Right cardiac atrium (tissue), 5 donors: ENCODE measurements at regions not wholly inside any gene's neighbourhood (a gene's known extent, or its start where the extent isn't known, plus 50 kb on each side); places are given as distances from the start of the nearest gene placed in this dataset.

ENCODE experiments used
- ATAC-seq, 2 donors: fragments of 200-7000 bp; cut with Tn5 transposase; one replicate each; pipeline versions ENCODE4 v1.8.0 to v1.9.1; 2020; ENCODE audit warnings: moderate library complexity in 2 of 2, mild to moderate bottlenecking in 1 of 2
- DNase-seq, 3 donors: peaks; one replicate each; pipeline ENCODE4 v3.0.0-alpha.2; 2020
- H3K27ac ChIP-seq: one replicate; pipeline ENCODE4 v1.5.1; 2013; ENCODE audit warnings: mild to moderate bottlenecking, low read length, control low read depth, moderate library complexity
- H3K27me3 ChIP-seq: one replicate; pipeline ENCODE4 v1.6.1; 2013; ENCODE audit not compliant: control insufficient read depth, insufficient read depth
- H3K4me1 ChIP-seq: one replicate; pipeline ENCODE4 v1.6.1; 2013; ENCODE audit warnings: low read length; ENCODE audit not compliant: control insufficient read depth, insufficient read depth
- H3K4me3 ChIP-seq: one replicate; pipeline ENCODE4 v1.5.1; 2013; ENCODE audit warnings: low read length, control low read depth
- H3K9me3 ChIP-seq: one replicate; pipeline ENCODE4 v1.6.1; 2013; ENCODE audit warnings: low read length; ENCODE audit not compliant: control insufficient read depth
- WGBS: extraction: QIAGEN DNeasy Blood & Tissue Kit; methylation state at CpG from one replicate; pipeline ENCODE4 v1.1.7; 2013; 5-methylcytosine and 5-hydroxymethylcytosine counted together
- intact Hi-C, 4 donors: fragments of 100-400 bp; cut with DNase I; formaldehyde crosslinking; loops; one replicate each; pipeline versions ENCODE4 v1.11.0 to v1.14.0; 2022 to 2023
- donor health status: healthy with polysubstance abuse.
- donor health status: DM: no; HTN: yes; CAD: no.
- donor health status: DM: no; HTN: no; CAD: no.
- donor health status: DM: no; HTN: yes; CAD: no; lungs with severe emphysema.
- donor health status: DM: yes; HTN: yes; CAD: no.

DNA sequence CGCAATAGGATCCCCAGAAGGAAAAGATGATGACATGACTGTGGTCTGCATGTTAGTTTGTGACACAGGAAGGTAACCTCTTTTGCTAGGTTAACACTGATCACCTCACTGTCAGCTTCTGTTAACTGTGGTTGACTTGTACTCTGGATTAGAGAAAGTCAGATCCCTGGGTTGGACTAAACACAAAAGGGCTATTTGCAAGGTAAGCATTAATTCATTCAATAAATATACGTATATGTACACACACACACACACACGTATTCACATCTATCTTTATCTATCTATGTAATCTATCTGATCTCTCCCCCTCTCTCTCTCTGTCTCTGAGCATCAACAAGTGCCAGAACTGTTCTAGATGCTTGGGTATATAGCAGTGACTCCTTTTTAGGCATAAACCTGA, 136.1 kb upstream of the SNX19 start:
- intact Hi-C loops, result no loop called here
- no peak for DNase-seq
- Histone ChIP-seq H3K27ac (no peak overlapping the region), H3K4me1 (no peaks in the 10 kb centered on the region), H3K9me3 (no peaks in the 10 kb centered on the region), H3K4me3 (no peak overlapping the region), H3K27me3 (no peaks in the 10 kb centered on the region)
- 80% methylated on average over 3 of the region's 3 CpGs for WGBS
- no peak for ATAC-seq

DNA sequence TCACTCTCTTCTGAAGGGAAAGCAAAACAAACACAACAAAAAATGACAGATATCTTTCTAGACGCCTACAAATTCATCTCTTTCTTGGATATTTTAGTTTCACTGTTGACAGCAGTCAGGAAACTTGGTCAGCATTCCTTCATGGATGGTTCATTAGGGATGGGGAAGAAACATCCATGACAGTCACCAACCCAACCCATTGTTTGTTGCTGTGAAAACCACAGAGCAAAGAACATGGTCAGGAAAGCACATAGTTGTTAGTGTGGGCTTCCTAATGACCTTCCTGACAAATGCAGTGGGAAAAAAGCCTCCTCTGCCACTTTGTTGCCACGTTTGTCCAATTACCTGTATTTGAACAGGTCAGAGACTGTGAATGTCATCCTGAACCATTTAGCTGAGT, 139.8 kb upstream of the SNX19 start:
- ATAC-seq, result no peak
- Histone ChIP-seq H3K4me1 (no peaks in the 10 kb centered on the region), H3K9me3 (no peaks in the 10 kb centered on the region), H3K27me3 (no peaks in the 10 kb centered on the region), H3K27ac (no peak overlapping the region), H3K4me3 (no peak overlapping the region)
- intact Hi-C loops, result no loop called here
- no peak for DNase-seq
- WGBS, result 60% methylated on average over 2 of the region's 2 CpGs

DNA sequence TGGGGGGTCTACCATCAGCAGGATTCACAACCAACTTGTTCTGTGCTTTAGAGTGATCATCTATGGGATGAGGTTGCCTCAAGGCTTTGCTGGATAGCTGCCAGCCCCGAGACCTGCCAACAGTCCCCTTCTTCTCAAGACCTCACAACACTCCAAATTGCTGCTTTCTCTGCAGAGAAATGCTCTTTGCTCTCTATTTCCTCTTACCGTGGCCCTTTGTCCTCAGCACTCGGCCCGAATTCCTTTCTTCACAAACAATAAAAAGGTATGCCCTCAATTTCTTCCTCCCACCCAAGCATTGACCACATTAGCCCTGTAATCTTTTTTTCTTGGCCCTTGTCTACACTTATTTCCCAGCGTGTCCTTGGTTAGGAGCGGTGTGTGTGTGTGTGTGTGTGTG, 147.4 kb upstream of the SNX19 start:
- Histone ChIP-seq H3K4me3 (no peak overlapping the region), H3K27me3 (no peaks in the 10 kb centered on the region), H3K4me1 (no peaks in the 10 kb centered on the region), H3K9me3 (no peaks in the 10 kb centered on the region), H3K27ac (no peak overlapping the region)
- no peak for ATAC-seq
- no peak for DNase-seq
- 63% methylated on average over 6 of the region's 6 CpGs for whole genome bisulfite sequencing
- intact Hi-C loops, result loop anchor here (5.0 to 10.0 kb wide), 7 partner anchors 141 to 611 kb away; no protein-coding TSS in a partner anchor

DNA sequence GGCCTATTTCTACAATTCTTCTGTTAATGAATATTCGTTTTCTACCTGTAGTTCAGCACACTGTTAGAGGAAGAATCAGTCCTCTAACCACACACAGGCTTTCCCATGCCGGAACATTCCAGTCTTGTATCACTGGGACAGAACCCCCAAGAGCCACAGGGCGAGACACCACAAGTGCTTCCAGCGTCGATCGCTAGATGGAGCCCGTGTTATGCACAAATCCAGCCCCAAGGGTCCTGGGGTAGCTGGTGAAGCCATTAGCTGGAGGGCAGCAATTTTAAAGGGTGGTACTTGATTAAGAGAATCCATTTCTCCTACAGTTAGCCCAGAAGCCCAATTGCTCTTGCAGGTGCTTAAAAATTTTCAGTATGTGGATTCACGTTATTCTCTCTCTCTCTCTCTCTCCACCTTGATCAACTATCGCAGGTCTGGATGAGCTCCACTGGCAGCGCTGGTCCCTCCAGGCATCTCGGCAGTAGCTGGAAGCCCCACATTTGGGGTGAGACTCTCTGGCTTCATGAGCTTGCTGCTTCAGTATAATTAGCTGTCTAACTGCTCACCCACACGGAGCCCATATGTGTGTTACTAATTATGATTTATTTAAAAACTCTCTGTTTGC, 148.2 kb upstream of the SNX19 start:
- Histone ChIP-seq H3K4me3 (no peak overlapping the region), H3K27ac (no peak overlapping the region), H3K9me3 (no peaks in the 10 kb centered on the region), H3K4me1 (no peaks in the 10 kb centered on the region), H3K27me3 (no peaks in the 10 kb centered on the region)
- 24% methylated on average over 12 of the region's 12 CpGs for WGBS
- DNase-seq, result peak; percentile 35 to 72 (median 67)
- intact Hi-C loops, result loop anchor here (5.0 to 10.0 kb wide), 7 partner anchors 140 to 610 kb away; no protein-coding TSS in a partner anchor
- peak; percentile 42 to 50 for ATAC-seq

DNA sequence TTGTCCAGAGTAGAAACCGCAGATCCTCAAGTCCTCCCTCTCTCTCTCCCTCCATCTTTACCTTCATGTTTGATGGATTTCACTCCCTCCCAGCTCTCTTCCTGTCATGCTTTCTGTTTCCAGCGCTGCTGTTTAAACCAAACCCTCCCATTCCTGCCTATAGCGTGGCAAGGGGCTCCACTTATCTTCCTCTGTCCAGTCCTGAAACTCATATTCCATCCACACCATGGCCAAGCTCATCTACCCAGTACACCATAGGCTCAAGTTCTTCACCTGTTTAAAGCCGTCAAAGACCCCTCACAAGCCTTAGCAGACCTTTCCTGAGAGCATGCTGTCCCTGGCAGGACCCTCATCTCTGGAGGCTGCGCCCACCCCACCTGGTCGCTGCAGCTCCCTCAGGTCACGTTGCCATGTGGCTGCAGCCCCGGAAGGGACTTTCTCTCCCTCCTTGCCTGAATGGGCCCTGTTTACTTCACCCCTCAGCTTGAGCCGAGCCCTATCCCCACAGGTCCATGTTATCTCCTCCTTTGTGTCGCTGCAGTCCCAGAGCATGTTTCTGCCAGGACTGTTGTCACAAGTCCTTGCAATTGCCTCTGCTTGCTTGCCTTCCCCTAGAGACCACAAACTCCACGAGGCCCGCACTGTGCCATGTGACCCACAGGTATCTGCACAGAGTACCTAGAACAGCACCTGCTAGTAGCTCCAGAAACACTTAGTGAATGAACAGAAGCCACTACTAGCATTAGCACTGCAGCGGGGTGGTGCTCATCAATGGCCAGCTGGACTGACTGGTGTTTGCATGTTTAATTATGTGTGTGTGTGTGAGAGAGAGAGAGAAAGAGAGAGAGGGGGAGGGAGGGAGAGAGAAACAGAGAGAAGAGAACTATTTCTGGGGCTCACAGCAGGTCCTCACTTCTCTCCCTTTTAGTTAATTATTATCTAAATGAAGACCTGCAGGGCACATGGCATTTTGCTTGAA, 149.4 kb upstream of the SNX19 start:
- no peak overlapping the region for H3K4me3 ChIP-seq
- no peaks in the 10 kb centered on the region for H3K4me1 ChIP-seq
- intact Hi-C loops, result loop anchor here in 3 of 4 donors (10.0 kb wide), 4 partner anchors 139 to 609 kb away; no protein-coding TSS in a partner anchor
- 62% methylated on average over 13 of the region's 13 CpGs for WGBS
- no peak for ATAC-seq
- H3K9me3 ChIP-seq, result no peaks in the 10 kb centered on the region
- no peak overlapping the region for H3K27ac ChIP-seq
- DNase-seq, result no peak
- H3K27me3 ChIP-seq, result no peaks in the 10 kb centered on the region

DNA sequence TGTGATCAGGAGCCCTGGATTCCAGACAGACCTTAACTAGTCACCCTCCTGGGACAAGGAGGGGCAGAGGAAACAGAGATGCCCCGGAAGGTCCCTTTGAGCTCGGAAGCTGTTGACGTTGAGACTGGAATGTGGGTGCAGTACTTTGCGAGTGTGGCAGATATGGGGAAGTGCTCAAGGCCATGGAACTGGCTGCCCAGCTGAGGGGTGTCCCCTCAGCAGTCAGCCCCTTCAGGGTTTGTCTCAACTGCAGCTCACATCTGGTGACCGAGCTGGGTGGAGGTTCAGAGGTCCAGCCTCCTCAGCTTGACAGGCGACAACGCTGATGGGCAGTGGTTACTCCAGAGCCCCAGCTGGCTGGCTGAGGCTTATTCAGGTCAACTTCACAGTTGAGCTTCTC, 150.3 kb upstream of the SNX19 start:
- intact Hi-C loops, result loop anchor here in 3 of 4 donors (10.0 kb wide), 4 partner anchors 138 to 608 kb away; no protein-coding TSS in a partner anchor
- ATAC-seq, result no peak
- Histone ChIP-seq H3K9me3 (no peaks in the 10 kb centered on the region), H3K27me3 (no peaks in the 10 kb centered on the region), H3K4me1 (no peaks in the 10 kb centered on the region), H3K4me3 (no peak overlapping the region), H3K27ac (no peak overlapping the region)
- DNase-seq, result no peak
- WGBS, result 73% methylated on average over 7 of the region's 7 CpGs

DNA sequence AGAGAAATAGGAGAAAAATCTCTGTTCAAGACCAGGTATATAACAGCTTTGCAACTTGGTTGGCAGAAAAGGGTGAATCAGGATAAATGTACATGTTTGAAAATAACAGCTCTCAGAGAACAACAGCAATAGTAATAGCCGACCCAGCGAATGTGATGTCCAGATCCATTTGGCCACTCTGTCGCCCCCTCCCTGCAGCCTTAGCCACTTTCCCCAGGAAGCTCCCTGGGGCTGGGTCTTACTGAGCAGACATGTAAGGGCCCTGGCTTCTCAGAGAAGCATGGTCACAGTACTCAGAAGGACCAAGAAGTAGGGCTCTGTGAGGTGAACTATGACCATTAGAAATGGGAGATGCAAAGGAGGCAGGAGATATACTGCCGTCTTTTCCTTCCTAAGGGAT, 154.1 kb upstream of the SNX19 start:
- Histone ChIP-seq H3K27me3 (no peaks in the 10 kb centered on the region), H3K4me1 (no peaks in the 10 kb centered on the region), H3K4me3 (no peak overlapping the region), H3K27ac (no peak overlapping the region), H3K9me3 (no peaks in the 10 kb centered on the region)
- WGBS, result 80% methylated on average over 4 of the region's 4 CpGs
- ATAC-seq (no peak), DNase-seq (no peak)
- intact Hi-C loops, result loop anchor here in 1 of 4 donors (10.0 kb wide), 1 partner anchor 144 kb away; no protein-coding TSS in a partner anchor

DNA sequence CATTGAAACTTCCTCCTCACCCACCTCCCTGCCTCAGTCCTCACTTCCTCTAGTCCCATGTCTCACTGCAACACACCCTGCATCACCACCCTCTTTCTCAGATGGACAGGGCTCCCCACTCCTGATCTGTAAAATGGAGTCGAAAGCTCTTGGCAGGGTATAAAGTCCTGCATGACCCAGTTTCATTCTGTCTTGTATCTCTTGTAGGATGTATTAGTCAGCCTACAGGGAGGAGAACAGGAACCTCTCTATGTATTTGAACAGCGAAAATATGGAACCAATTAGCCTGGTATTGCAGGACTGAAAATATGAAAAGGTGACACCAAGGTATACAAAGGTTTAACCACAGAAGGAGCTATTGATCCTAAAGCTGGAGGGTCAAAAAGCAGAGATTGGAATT, 156.9 kb upstream of the SNX19 start:
- intact Hi-C loops, result loop anchor here in 1 of 4 donors (10.0 kb wide), 1 partner anchor 142 kb away; no protein-coding TSS in a partner anchor
- Histone ChIP-seq H3K27me3 (no peaks in the 10 kb centered on the region), H3K4me3 (no peak overlapping the region), H3K9me3 (no peaks in the 10 kb centered on the region), H3K4me1 (no peaks in the 10 kb centered on the region), H3K27ac (no peak overlapping the region)
- no peak for DNase-seq
- no peak for ATAC-seq
- WGBS, result 79% methylated on average over 2 of the region's 2 CpGs

DNA sequence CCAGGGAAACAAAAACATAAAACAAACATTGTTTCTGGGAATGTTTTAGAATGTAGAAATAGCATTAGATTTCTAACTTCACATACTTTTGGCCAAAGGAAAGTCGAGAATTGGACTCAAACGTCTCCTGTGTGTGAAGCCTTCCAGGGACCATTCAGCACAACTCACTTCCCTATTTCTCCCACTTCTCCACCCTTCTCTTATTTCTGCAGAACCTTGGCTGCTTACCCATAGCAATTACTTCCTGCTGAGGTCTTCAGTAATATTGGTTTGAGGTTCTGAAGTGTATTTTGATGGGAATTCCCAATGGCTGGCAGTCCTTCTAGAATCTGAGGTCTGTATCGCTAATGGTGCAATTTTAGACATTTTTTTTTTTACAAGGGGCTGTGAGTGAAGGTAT, 158.3 kb upstream of the SNX19 start:
- H3K27me3 ChIP-seq, result no peaks in the 10 kb centered on the region
- H3K4me1 ChIP-seq, result no peaks in the 10 kb centered on the region
- intact Hi-C loops, result loop anchor here in 1 of 4 donors (10.0 kb wide), 1 partner anchor 140 kb away; no protein-coding TSS in a partner anchor
- no peak overlapping the region for H3K4me3 ChIP-seq
- DNase-seq (no peak), ATAC-seq (no peak)
- H3K9me3 ChIP-seq, result no peaks in the 10 kb centered on the region
- WGBS, result 47% methylated on average over 3 of the region's 3 CpGs
- no peak overlapping the region for H3K27ac ChIP-seq

DNA sequence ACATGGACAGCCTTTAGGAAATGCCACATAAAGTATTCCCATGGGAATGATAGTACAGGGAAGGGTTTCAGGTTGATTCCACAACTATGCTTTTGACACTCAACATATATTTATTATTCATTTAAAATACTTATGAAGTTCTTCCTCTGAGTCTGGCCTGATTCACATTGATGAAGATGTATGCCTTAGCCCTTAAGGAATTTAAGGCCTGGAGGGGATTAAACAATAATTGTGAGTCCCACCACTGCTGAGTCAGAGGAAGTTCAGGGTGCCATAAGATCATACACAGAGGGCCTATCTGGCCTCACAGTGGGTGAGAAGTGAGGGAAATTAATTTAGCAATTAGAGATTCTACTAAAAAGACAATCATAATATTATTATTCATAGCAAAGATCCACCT, 161.1 kb upstream of the SNX19 start:
- DNase-seq (no peak), ATAC-seq (no peak)
- Histone ChIP-seq H3K4me1 (no peaks in the 10 kb centered on the region), H3K27me3 (no peaks in the 10 kb centered on the region), H3K4me3 (no peak overlapping the region), H3K27ac (no peak overlapping the region), H3K9me3 (no peaks in the 10 kb centered on the region)
- intact Hi-C loops, result loop anchor here in 1 of 4 donors (10.0 kb wide), 1 partner anchor 137 kb away; no protein-coding TSS in a partner anchor

DNA sequence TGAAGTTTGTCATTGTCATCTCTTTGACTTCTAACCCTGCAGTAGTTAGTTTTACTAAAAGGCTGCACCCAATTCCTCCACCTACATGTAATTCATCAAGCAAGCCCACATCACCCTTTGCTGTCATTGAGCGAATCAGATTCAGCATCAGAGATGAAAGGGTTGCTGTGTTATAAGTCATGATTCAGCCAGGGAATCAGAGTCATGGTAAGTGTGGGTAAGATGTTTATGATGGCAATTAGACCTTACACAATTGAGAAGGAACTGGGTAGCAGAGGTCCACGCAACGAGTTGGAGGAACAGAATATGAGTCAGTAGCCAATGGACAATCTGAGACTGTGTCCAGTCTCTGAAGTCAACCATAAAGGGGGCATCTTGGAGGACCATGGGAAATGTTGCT, 162.8 kb upstream of the SNX19 start:
- Histone ChIP-seq H3K27ac (no peak overlapping the region), H3K9me3 (no peaks in the 10 kb centered on the region), H3K4me3 (no peak overlapping the region), H3K4me1 (no peaks in the 10 kb centered on the region), H3K27me3 (no peaks in the 10 kb centered on the region)
- intact Hi-C loops, result loop anchor here in 1 of 4 donors (10.0 kb wide), 1 partner anchor 136 kb away; no protein-coding TSS in a partner anchor
- WGBS, result 82% methylated on average over 3 of the region's 3 CpGs
- ATAC-seq, result no peak
- no peak for DNase-seq
